C4-2B (cell line): ENCODE measurements at regions not wholly inside any gene's neighbourhood (a gene's known extent, or its start where the extent isn't known, plus 50 kb on each side); places are given as distances from the start of the nearest gene placed in this dataset.

Experiments used
- CTCF ChIP-seq: fragments of 450-650 bp; conservative IDR thresholded peaks from 2 replicates; pipeline ENCODE4 v1.5.1; 2017; ENCODE audit warnings: mild to moderate bottlenecking
- ZFX ChIP-seq: fragments of 450-650 bp; IDR thresholded peaks from 2 replicates; pipeline ENCODE4 v1.6.1; 2017

GRCh38 chr2:146158072-146158674 lies 1638.3 kb upstream of the ZEB2 start:
- TF ChIP-seq CTCF (no peak), ZFX (no peak)
